DOHH2 (cell line): ENCODE measurements at regions not wholly inside any gene's neighbourhood (a gene's known extent, or its start where the extent isn't known, plus 50 kb on each side); places are given as distances from the start of the nearest gene placed in this dataset.
"Not testable (repeated sequence)": the region's sequence is repeated elsewhere in the genome, so short reads cannot be mapped to it uniquely, and the experiment has no call there.

Experiments
- H3F3A ChIP-seq: fragments of 200-600 bp; sonication (generic), shearing (Covaris generic); 2 replicates; pipeline ENCODE4 v1.6.0; 2016; ENCODE audit warnings: antibody characterized with exemption, mild to moderate bottlenecking; ENCODE audit not compliant: control insufficient read depth, insufficient read depth
- H3K27ac ChIP-seq: fragments of 200-600 bp; sonication (generic); 2 replicates; pipeline ENCODE4 v1.5.1; 2014; ENCODE audit warnings: low read depth, mild to moderate bottlenecking, low read length, moderate library complexity
- H3K27me3 ChIP-seq: fragments of 200-600 bp; sonication (generic); 2 replicates; pipeline ENCODE4 v1.6.1; 2014; ENCODE audit warnings: mild to moderate bottlenecking, low read length, mixed read lengths; ENCODE audit not compliant: control insufficient read depth
- H3K36me3 ChIP-seq: fragments of 200-600 bp; sonication (generic); 2 replicates; pipeline ENCODE4 v1.6.1; 2014; ENCODE audit warnings: mild to moderate bottlenecking, low read length, moderate library complexity, mixed read lengths; ENCODE audit not compliant: control insufficient read depth
- H3K4me1 ChIP-seq: fragments of 200-600 bp; sonication (generic); 2 replicates; pipeline ENCODE4 v1.6.1; 2014; ENCODE audit warnings: mild to moderate bottlenecking, low read length, mixed read lengths; ENCODE audit not compliant: control insufficient read depth
- H3K4me2 ChIP-seq: fragments of 200-600 bp; sonication (generic); 2 replicates; pipeline ENCODE4 v1.6.0; 2014; ENCODE audit warnings: mild to moderate bottlenecking, low read length, moderate library complexity
- H3K4me3 ChIP-seq: fragments of 200-600 bp; sonication (generic); 2 replicates; pipeline ENCODE4 v1.5.1; 2014; ENCODE audit warnings: mild to moderate bottlenecking, low read length, mixed read lengths
- H3K79me2 ChIP-seq: fragments of 200-600 bp; sonication (generic); 2 replicates; pipeline ENCODE4 v1.6.1; 2014; ENCODE audit warnings: mild to moderate bottlenecking, low read length, mixed read lengths; ENCODE audit not compliant: control insufficient read depth
- H3K9me2 ChIP-seq: fragments of 200-600 bp; sonication (generic); replicated peaks from 2 replicates; pipeline ENCODE4 v1.6.1; 2014; ENCODE audit warnings: mild to moderate bottlenecking, low read length, mixed read lengths; ENCODE audit not compliant: control insufficient read depth
- H3K9me3 ChIP-seq: fragments of 200-600 bp; sonication (generic); 2 replicates; pipeline ENCODE4 v1.6.1; 2014; ENCODE audit warnings: antibody characterized with exemption, low read length, mixed read lengths; ENCODE audit not compliant: control insufficient read depth, insufficient read depth
- H4K20me1 ChIP-seq: fragments of 200-600 bp; sonication (generic); 2 replicates; pipeline ENCODE4 v1.6.0; 2014; ENCODE audit warnings: low read depth, mild to moderate bottlenecking, antibody characterized with exemption, low read length, moderate library complexity; ENCODE audit not compliant: control insufficient read depth, insufficient read depth
- CTCF ChIP-seq: fragments of 200-600 bp; sonication (generic); IDR thresholded peaks from one replicate; pipeline ENCODE4 v1.5.1; 2014; ENCODE audit warnings: antibody characterized with exemption, mild to moderate bottlenecking, low read depth, low read length; ENCODE audit not compliant: poor library complexity, severe bottlenecking
- EZH2phosphoT487 ChIP-seq: fragments of 200-600 bp; sonication (generic); IDR thresholded peaks from 2 replicates; pipeline ENCODE4 v1.6.1; 2017; ENCODE audit warnings: borderline replicate concordance, mild to moderate bottlenecking, antibody characterized with exemption, low read length, moderate library complexity, mixed read lengths

- H3K27me3 ChIP-seq: no peaks in the 10 kb centered on the region
- no peak overlapping the region for H3K27ac ChIP-seq
- H3K36me3 ChIP-seq: no peaks in the 10 kb centered on the region
- no peaks in the 10 kb centered on the region for H4K20me1 ChIP-seq
- TF ChIP-seq EZH2phosphoT487: no peak
- no peak for TF ChIP-seq CTCF
- no peaks in the 10 kb centered on the region for H3K79me2 ChIP-seq
- no peak overlapping the region for H3K4me2 ChIP-seq
- H3K9me3 ChIP-seq: no peaks in the 10 kb centered on the region; the same call in 1 of the 2 replicates
- no peak overlapping the region for H3K4me3 ChIP-seq
- H3F3A ChIP-seq: no peaks in the 10 kb centered on the region
- H3K9me2 ChIP-seq: no peaks in the 10 kb centered on the region
- H3K4me1 ChIP-seq: no peaks in the 10 kb centered on the region
Measured at GRCh38 chr20:19130613-19130984, 81.8 kb upstream of the SLC24A3 start.

- Histone ChIP-seq H3K4me3 (no peak overlapping the region), H3K4me2 (no peak overlapping the region), H4K20me1 (no peaks in the 10 kb centered on the region), H3K36me3 (no peaks in the 10 kb centered on the region), H3K27ac (no peak overlapping the region), H3K27me3 (no peaks in the 10 kb centered on the region), H3F3A (no peaks in the 10 kb centered on the region), H3K79me2 (no peaks in the 10 kb centered on the region), H3K9me2 (no peaks in the 10 kb centered on the region), H3K9me3 (no peaks in the 10 kb centered on the region; the same call in 1 of the 2 replicates), H3K4me1 (no peaks in the 10 kb centered on the region)
- TF ChIP-seq CTCF (no peak), EZH2phosphoT487 (no peak)
Measured at GRCh38 chr20:19137641-19138040, 74.8 kb upstream of the SLC24A3 start.

- H3K36me3 ChIP-seq: no peaks in the 10 kb centered on the region
- H3K9me2 ChIP-seq: no peaks in the 10 kb centered on the region
- no peaks in the 10 kb centered on the region for H3K79me2 ChIP-seq
- no peaks in the 10 kb centered on the region for H3K4me1 ChIP-seq
- H3K27me3 ChIP-seq: no peaks in the 10 kb centered on the region
- no peaks in the 10 kb centered on the region; the same call in 1 of the 2 replicates for H3K9me3 ChIP-seq
- TF ChIP-seq CTCF (no peak), EZH2phosphoT487 (no peak)
- no peaks in the 10 kb centered on the region for H4K20me1 ChIP-seq
- no peaks in the 10 kb centered on the region for H3F3A ChIP-seq
- H3K4me2 ChIP-seq: no peak overlapping the region
- H3K27ac ChIP-seq: no peak overlapping the region
- no peak overlapping the region for H3K4me3 ChIP-seq
Measured at GRCh38 chr20:19138758-19139157, 73.7 kb upstream of the SLC24A3 start.

- not testable (repeated sequence) for H3K27me3 ChIP-seq, H3K27ac ChIP-seq, H3K9me3 ChIP-seq, H3K79me2 ChIP-seq, H3K9me2 ChIP-seq, H3K36me3 ChIP-seq, H3K4me1 ChIP-seq, H3K4me3 ChIP-seq, H3F3A ChIP-seq, H4K20me1 ChIP-seq, H3K4me2 ChIP-seq
Measured at GRCh38 chr20:19139584-19139983, 72.9 kb upstream of the SLC24A3 start.
